ENCODE measurements at regions not wholly inside any gene's neighbourhood (a gene's known extent, or its start where the extent isn't known, plus 50 kb on each side); places are given as distances from the start of the nearest gene placed in this dataset.

DNA sequence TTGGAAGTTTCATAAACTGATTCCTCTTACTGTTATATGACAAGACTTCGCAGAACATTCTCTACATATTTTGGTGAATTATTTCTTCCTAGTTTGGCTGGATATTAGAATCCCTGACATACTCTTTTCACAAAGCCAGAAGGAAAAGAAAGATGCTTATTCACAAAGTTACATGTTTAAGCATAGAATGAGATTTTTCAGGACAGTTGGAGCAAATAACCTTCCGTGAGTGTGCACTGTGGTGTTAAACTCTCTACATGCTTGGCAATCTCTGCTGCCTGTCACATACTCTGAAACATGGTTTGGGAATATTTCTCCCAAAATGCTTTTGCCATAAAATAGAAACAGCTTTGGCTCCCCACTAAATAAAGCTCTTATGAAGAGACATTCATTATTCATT, 230.0 kb upstream of the MTNR1B start:
- TF ChIP-seq SMC3 (IDR thresholded peaks at IDR 0.05), result no peak
- no peak for TF ChIP-seq RAD21 (conservative IDR thresholded peaks at IDR 0.05 in 1 of 2, IDR thresholded peaks at IDR 0.05 in 1 of 2)
- TF ChIP-seq, protein P1, sequence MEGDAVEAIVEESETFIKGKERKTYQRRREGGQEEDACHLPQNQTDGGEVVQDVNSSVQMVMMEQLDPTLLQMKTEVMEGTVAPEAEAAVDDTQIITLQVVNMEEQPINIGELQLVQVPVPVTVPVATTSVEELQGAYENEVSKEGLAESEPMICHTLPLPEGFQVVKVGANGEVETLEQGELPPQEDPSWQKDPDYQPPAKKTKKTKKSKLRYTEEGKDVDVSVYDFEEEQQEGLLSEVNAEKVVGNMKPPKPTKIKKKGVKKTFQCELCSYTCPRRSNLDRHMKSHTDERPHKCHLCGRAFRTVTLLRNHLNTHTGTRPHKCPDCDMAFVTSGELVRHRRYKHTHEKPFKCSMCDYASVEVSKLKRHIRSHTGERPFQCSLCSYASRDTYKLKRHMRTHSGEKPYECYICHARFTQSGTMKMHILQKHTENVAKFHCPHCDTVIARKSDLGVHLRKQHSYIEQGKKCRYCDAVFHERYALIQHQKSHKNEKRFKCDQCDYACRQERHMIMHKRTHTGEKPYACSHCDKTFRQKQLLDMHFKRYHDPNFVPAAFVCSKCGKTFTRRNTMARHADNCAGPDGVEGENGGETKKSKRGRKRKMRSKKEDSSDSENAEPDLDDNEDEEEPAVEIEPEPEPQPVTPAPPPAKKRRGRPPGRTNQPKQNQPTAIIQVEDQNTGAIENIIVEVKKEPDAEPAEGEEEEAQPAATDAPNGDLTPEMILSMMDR (IDR thresholded peaks at IDR 0.05), result no peak
- no peak for TF ChIP-seq ZNF302 (CRISPR knock-in tag; IDR thresholded peaks at IDR 0.05)
- no peak for TF ChIP-seq POLR2AphosphoS2 (conservative IDR thresholded peaks at IDR 0.05; ENCODE audit: low read length)
- no peak for TF ChIP-seq EHF (CRISPR knock-in tag; IDR thresholded peaks at IDR 0.05)
- TF ChIP-seq POLR2A (IDR thresholded peaks at IDR 0.05; ENCODE audit: low read length), result no peak
- no peak for TF ChIP-seq EHMT2 (IDR thresholded peaks at IDR 0.05; ENCODE audit: low read depth)
- no peak for TF ChIP-seq REST (IDR thresholded peaks at IDR 0.05)
- TF ChIP-seq EP300 (IDR thresholded peaks at IDR 0.05), result no peak
- TF ChIP-seq BHLHE40 (IDR thresholded peaks at IDR 0.05; ENCODE audit: low read depth, low read length), result no peak
- TF ChIP-seq, protein P2, sequence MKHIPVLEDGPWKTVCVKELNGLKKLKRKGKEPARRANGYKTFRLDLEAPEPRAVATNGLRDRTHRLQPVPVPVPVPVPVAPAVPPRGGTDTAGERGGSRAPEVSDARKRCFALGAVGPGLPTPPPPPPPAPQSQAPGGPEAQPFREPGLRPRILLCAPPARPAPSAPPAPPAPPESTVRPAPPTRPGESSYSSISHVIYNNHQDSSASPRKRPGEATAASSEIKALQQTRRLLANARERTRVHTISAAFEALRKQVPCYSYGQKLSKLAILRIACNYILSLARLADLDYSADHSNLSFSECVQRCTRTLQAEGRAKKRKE (CRISPR knock-in tag; IDR thresholded peaks at IDR 0.05; ENCODE audit: low read depth), result no peak
